HEK293T (cell line): ENCODE measurements at regions not wholly inside any gene's neighbourhood (a gene's known extent, or its start where the extent isn't known, plus 50 kb on each side); places are given as distances from the start of the nearest gene placed in this dataset.

Experiments used
- HDGF ChIP-seq: fragments of 450-650 bp; IDR thresholded peaks from 2 replicates; pipeline ENCODE4 v1.6.1; 2017; ENCODE audit warnings: antibody characterized with exemption, borderline replicate concordance
- LEF1 ChIP-seq: fragments of 450-650 bp; IDR thresholded peaks from 2 replicates; pipeline ENCODE4 v1.6.1; 2017; ENCODE audit warnings: mild to moderate bottlenecking, borderline replicate concordance

DNA sequence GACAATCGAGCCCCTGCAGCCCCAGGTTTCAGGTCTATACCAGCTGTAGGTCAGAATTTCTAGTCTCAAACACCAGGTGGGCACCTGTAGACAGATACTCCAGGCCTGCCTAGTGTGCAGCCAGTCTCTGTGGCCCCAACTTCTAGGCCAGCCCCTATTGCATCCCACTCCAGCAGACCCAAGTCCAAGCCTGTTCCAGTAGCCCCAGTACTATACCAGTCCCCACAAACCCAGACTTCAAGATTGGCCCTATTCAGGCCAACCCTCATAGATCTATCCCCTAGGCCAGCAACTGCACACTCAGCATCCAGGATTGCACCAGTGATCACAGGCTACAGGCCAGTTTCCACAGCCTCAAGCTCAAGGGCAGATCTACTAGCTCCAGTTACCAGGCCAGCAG, 344.0 kb downstream of the PYDC2 start:
- TF ChIP-seq LEF1 (no peak), HDGF (no peak)
